Pancreas (tissue), 10 donors: ENCODE measurements at regions not wholly inside any gene's neighbourhood (a gene's known extent, or its start where the extent isn't known, plus 50 kb on each side); places are given as distances from the start of the nearest gene placed in this dataset.

Source experiments
- ATAC-seq, 4 donors: fragments of 200-7000 bp; cut with Tn5 transposase; one replicate each; pipeline versions ENCODE4 v1.8.0 to v1.9.1; 2020; ENCODE audit warnings: mild to moderate bottlenecking in 4 of 4, moderate library complexity in 4 of 4
- DNase-seq, 6 donors: peaks; one replicate each; pipeline ENCODE4 v3.0.0-alpha.2; 2020
- FAIRE-seq: peaks from 2 replicates; lab custom pipeline; 2012; peaks lifted over from hg19 to GRCh38; lab: Jason Lieb, UNC
- H3K27ac ChIP-seq, 4 donors: fragments of 200-600 bp; sonication (generic); 1 replicate in 3 of 4; 2 replicates in 1 of 4; pipeline versions ENCODE4 v1.5.0 to v1.8.0; 2020
- H3K27me3 ChIP-seq, 4 donors: fragments of 200-600 bp; one replicate each; pipeline ENCODE4 v1.8.0; 2021
- H3K36me3 ChIP-seq, 3 donors: fragments of 200-600 bp; sonication (generic) in 1 of 3; one replicate each; pipeline versions ENCODE4 v1.5.0 to v1.8.0; 2020 to 2021
- H3K4me1 ChIP-seq, 3 donors: fragments of 200-600 bp; one replicate each; pipeline ENCODE4 v1.8.0; 2021
- H3K4me3 ChIP-seq, 4 donors: fragments of 200-600 bp; sonication (generic) in 2 of 4; one replicate each; pipeline versions ENCODE4 v1.5.0 to v1.8.0; 2020 to 2021
- H3K9me3 ChIP-seq, 4 donors: fragments of 200-600 bp; one replicate each; pipeline ENCODE4 v1.8.0; 2021
- CTCF ChIP-seq, 4 donors: fragments of 200-600 bp; sonication (generic) in 3 of 4; IDR thresholded peaks; one replicate each; pipeline versions ENCODE4 v1.5.0 to v1.8.0; 2021; ENCODE audit warnings: antibody characterized with exemption in 4 of 4
- WGBS, 2 donors: extraction: QIAGEN DNeasy Blood & Tissue Kit; methylation state at CpG; one replicate each; pipeline ENCODE4 v1.1.7; 2013; 5-methylcytosine and 5-hydroxymethylcytosine counted together
- intact Hi-C, 3 donors: fragments of 100-400 bp; cut with DNase I; formaldehyde crosslinking; loops; one replicate each; pipeline versions ENCODE4 v1.11.1 to v1.14.2; 2022
- donor health status: healthy with polysubstance abuse.
- donor health status: DM: no; HTN: no; CAD: no; lungs with moderate emphysema.
- donor health status: DM: no; HTN: no; CAD: no.
- donor health status: control.
- donor health status: control.
- donor health status: Bipolar disorder and iron deficiency.
- donor health status: DM: yes; HTN: yes; CAD: no.
- donor health status: DM: no; HTN: no; CAD: no.
- donor health status: DM: no; HTN: no; CAD: no.
- donor health status: DM: yes; HTN: yes; CAD: no.

GRCh38 chr15:45914425-45914824 is 279.6 kb downstream of the SQOR start:
- Histone ChIP-seq H3K4me3 (no peak overlapping the region), H3K9me3 (no peaks in the 10 kb centered on the region), H3K27ac (no peak overlapping the region), H3K4me1 (no peaks in the 10 kb centered on the region), H3K27me3 (no peaks in the 10 kb centered on the region), H3K36me3 (no peaks in the 10 kb centered on the region)
- no peak for TF ChIP-seq CTCF (IDR thresholded peaks at IDR 0.05)
- FAIRE-seq (no peak), DNase-seq (no peak), ATAC-seq (no peak)
- intact Hi-C loops, result no loop called here

- Histone ChIP-seq H3K27me3 (no peaks in the 10 kb centered on the region), H3K4me1 (peaks cover 0 to 6% (median 4%) of the 10 kb centered on the region in 3 donors), H3K4me3 (no peak overlapping the region), H3K9me3 (no peaks in the 10 kb centered on the region), H3K27ac (no peak overlapping the region), H3K36me3 (no peaks in the 10 kb centered on the region)
- DNase-seq (no peak), FAIRE-seq (no peak), ATAC-seq (no peak)
- intact Hi-C loops, result no loop called here
- no peak for TF ChIP-seq CTCF (IDR thresholded peaks at IDR 0.05)
- 77 to 88% methylated on average over 2 of the region's 2 CpGs for WGBS, 2 donors
Measured at GRCh38 chr15:45918839-45919238, 284.0 kb downstream of the SQOR start.

- Histone ChIP-seq H3K9me3 (no peaks in the 10 kb centered on the region), H3K27ac (no peak overlapping the region), H3K36me3 (no peaks in the 10 kb centered on the region), H3K27me3 (no peaks in the 10 kb centered on the region), H3K4me1 (peaks cover 0 to 6% (median 4%) of the 10 kb centered on the region in 3 donors), H3K4me3 (no peak overlapping the region)
- FAIRE-seq (no peak), DNase-seq (no peak), ATAC-seq (peak; percentile 21 to 50 (median 26))
- WGBS, 2 donors, result 81 to 84% methylated on average over 6 of the region's 6 CpGs
- intact Hi-C loops, result no loop called here
- TF ChIP-seq CTCF (IDR thresholded peaks at IDR 0.05), result no peak
Measured at GRCh38 chr15:45919806-45920205, 285.0 kb downstream of the SQOR start.

- 18 to 26% methylated on average over 4 of the region's 4 CpGs for WGBS, 2 donors
- Histone ChIP-seq H3K27ac (peak overlapping the region in 2 of 4 donors; percentile 1 to 47), H3K27me3 (no peaks in the 10 kb centered on the region), H3K9me3 (no peaks in the 10 kb centered on the region), H3K4me3 (no peak overlapping the region), H3K36me3 (no peaks in the 10 kb centered on the region), H3K4me1 (peaks cover 0 to 6% (median 4%) of the 10 kb centered on the region in 3 donors)
- peak in 3 of 6 donors; percentile 10 to 16 (median 14) for DNase-seq
- peak; percentile 62 to 77 (median 70) for ATAC-seq
- no peak for FAIRE-seq
- TF ChIP-seq CTCF (IDR thresholded peaks at IDR 0.05), result no peak
- intact Hi-C loops, result no loop called here
Measured at GRCh38 chr15:45921376-45921775, 286.5 kb downstream of the SQOR start.

- H3K27ac ChIP-seq, result peak overlapping the region in 2 of 4 donors; percentile 1 to 47
- peak; percentile 64 to 87 (median 76) for ATAC-seq
- WGBS, 2 donors, result 30 to 58% methylated on average over 2 of the region's 2 CpGs
Measured at GRCh38 chr15:45921978-45922377, 287.1 kb downstream of the SQOR start.

More at GRCh38 chr15:45921978-45922377, 287.1 kb downstream of the SQOR start:
- TF ChIP-seq CTCF (IDR thresholded peaks at IDR 0.05), result no peak
- H3K4me3 ChIP-seq, result no peak overlapping the region
- no peak for DNase-seq
- H3K9me3 ChIP-seq, result no peaks in the 10 kb centered on the region
- no peaks in the 10 kb centered on the region for H3K36me3 ChIP-seq
- no peaks in the 10 kb centered on the region for H3K27me3 ChIP-seq
- intact Hi-C loops, result no loop called here
- H3K4me1 ChIP-seq, result peaks cover 0 to 6% (median 4%) of the 10 kb centered on the region in 3 donors
- no peak for FAIRE-seq
